ENCODE measurements at regions not wholly inside any gene's neighbourhood (a gene's known extent, or its start where the extent isn't known, plus 50 kb on each side); places are given as distances from the start of the nearest gene placed in this dataset.

DNA sequence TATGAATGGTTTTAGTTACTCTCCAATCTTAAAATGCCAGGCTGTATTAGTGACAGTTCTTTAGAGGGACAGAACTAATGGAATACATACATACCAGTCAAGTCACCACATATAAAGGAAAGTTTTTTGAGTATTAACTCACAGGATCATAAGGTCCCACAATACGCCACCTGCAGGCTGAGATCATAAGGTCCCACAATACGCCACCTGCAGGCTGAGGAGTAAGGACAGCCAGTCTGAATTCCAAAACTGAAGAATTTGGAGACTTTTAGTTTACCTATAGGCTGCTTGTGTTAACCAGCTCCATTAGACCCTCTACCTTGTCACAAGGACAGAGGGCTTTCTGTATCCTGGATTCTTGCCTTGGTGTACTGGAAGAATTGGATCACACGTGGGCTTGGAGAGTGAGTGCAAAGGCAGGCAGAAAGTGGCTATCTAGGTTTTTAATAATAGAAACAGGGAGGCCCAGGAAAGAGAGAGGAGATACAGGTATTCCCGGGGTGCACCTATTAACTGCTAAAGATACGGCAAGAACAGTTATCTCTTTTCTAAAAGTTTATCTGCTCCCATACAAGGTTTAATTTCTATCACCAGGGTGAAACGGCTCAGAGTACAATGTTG lies 234.9 kb upstream of the CYRIA start:
- TF ChIP-seq, protein P1, sequence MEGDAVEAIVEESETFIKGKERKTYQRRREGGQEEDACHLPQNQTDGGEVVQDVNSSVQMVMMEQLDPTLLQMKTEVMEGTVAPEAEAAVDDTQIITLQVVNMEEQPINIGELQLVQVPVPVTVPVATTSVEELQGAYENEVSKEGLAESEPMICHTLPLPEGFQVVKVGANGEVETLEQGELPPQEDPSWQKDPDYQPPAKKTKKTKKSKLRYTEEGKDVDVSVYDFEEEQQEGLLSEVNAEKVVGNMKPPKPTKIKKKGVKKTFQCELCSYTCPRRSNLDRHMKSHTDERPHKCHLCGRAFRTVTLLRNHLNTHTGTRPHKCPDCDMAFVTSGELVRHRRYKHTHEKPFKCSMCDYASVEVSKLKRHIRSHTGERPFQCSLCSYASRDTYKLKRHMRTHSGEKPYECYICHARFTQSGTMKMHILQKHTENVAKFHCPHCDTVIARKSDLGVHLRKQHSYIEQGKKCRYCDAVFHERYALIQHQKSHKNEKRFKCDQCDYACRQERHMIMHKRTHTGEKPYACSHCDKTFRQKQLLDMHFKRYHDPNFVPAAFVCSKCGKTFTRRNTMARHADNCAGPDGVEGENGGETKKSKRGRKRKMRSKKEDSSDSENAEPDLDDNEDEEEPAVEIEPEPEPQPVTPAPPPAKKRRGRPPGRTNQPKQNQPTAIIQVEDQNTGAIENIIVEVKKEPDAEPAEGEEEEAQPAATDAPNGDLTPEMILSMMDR (IDR thresholded peaks at IDR 0.05; ENCODE audit: low read depth, low read length): peak; percentile 7
- DNase-seq (ENCODE audit: extremely low read depth, low read depth): no peak

DNA sequence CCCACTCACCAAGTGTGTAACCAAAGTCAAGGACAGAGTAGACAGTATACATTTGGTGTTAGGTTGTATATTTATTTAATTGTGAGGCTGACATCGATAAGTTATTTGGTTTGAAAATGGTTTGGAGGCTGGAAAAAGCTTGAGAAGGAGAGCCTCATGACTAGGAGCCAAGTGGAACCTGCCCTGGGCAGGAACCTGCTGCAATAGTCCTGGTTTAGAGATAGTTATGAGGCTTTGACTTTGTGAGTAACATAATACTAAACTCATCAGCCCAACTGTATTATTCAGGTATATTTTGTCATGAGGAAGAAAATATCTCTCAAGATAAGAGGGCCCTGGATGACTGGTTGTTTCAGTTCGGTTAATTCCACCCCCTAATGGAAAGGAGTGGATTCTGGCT lies 234.3 kb upstream of the CYRIA start:
- no peak for DNase-seq (ENCODE audit: extremely low read depth, low read depth)
- TF ChIP-seq, protein P1 (IDR thresholded peaks at IDR 0.05; ENCODE audit: low read depth, low read length): no peak

DNA sequence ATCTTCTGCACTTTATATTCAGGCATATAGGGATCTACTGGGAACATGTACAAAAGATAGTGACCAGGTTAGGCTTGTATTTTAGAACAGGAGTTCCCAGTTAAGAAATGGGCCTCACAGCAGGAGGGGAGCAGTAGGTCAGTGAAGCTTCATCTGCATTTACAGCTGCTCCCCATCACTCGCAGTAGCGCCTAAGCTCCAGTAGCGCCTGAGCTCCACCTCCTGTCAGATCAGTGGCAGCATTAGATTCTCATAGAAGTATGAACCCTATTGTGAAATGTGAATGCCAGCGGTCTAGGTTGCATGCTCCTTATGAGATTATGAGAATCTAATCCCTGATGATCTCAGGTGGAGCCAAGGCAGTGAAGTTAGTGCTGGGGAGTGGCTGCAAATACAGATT lies 224.4 kb upstream of the CYRIA start:
- no peak for DNase-seq (ENCODE audit: extremely low read depth, low read depth)
- TF ChIP-seq, protein P1 (IDR thresholded peaks at IDR 0.05; ENCODE audit: low read depth, low read length): no peak

DNA sequence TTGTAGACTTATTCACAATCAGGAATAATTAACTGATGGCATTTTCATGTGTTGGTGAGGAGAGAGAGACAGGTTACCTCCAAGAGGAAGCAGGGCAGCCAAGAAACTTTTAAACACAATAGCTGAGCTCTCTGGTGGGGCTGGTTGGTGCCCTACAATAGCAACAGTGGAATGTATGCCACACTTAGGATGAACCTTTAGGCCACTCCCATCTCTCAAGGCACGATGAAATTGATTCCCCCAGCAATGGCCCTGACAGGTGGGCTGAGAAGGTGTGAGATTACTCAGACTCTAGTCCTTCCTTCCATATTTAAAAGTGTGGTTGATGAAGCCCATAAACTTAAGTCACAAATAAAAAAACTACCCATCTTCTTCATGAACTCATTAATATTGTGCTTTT lies 219.4 kb upstream of the CYRIA start:
- TF ChIP-seq, protein P1 (IDR thresholded peaks at IDR 0.05; ENCODE audit: low read depth, low read length): no peak
- DNase-seq (ENCODE audit: extremely low read depth, low read depth): no peak

DNA sequence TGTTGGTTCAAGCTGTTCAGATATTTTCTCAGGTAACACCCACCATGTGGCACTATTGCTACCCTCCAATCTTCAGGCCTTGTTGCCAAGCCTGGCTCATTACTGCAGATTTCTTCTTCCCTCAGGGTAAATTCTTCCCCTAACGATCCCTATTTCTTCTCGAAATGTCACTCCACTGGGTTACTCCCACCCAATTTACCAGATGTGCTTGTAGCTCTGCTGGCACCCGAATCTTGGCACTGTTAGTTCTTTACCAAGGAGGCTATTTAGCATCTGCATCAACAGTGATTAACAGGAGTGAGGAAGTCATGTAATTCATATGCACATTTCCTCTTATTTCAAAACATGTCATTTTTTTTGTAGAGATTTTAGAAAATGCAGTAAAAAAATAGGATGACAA lies 217.1 kb upstream of the CYRIA start:
- DNase-seq (ENCODE audit: extremely low read depth, low read depth): no peak
- TF ChIP-seq, protein P1 (IDR thresholded peaks at IDR 0.05; ENCODE audit: low read depth, low read length): no peak

DNA sequence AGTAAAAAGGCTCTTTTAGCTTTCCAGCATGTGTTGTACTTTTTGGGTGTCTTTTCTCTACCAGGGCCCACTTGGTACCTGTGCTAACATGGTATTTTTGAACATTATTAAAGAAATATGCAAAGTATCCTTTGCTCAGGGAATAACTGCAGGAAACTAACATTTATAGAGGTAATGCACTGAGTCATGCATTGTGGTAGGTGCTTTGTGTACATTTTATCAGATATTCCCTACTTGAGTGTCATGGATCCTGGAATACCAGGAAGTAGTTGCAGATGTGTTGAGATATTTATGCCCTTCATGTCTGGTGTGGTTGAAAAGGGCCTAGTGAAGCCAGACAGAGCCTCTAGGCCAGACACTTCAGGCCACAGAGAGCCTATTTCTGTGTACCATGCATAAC lies 215.5 kb upstream of the CYRIA start:
- TF ChIP-seq, protein P1 (IDR thresholded peaks at IDR 0.05; ENCODE audit: low read depth, low read length): no peak
- DNase-seq (ENCODE audit: extremely low read depth, low read depth): no peak

DNA sequence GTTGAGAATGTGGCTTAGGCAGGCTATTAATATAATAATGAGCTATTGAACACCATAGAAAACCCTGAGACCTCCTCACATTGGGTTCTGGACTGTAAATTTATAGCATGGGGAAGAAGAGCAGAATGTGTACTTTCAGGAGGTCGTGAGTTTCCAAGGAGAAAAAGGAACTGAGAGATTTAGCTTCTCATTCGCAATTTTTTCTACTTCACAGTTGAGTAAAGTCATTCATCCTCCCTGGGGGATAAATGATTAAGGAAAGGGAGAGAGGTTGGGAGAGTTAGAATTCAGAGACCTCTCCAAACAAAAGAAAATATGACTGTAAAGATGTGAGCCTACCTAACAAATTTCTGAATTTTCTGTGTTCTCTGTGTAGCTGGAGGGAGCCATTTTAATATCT lies 205.8 kb upstream of the CYRIA start:
- no peak for DNase-seq (ENCODE audit: extremely low read depth, low read depth)
- TF ChIP-seq, protein P1 (IDR thresholded peaks at IDR 0.05; ENCODE audit: low read depth, low read length): no peak

All from AG09319 (cell line).